H9 (cell line): ENCODE measurements at regions not wholly inside any gene's neighbourhood (a gene's known extent, or its start where the extent isn't known, plus 50 kb on each side); places are given as distances from the start of the nearest gene placed in this dataset.

Source experiments
- DNase-seq: peaks from one replicate; pipeline ENCODE4 v3.0.0-alpha.2; 2017
- H2AFZ ChIP-seq: one replicate; pipeline ENCODE4 v1.6.1; 2013; ENCODE audit warnings: mild to moderate bottlenecking, low read length, control low read depth, moderate library complexity
- H2AK5ac ChIP-seq: 2 replicates; pipeline ENCODE4 v1.6.1; 2013; ENCODE audit warnings: low read length, control low read depth, mixed read lengths; ENCODE audit not compliant: insufficient read length
- H2BK120ac ChIP-seq: one replicate; pipeline ENCODE4 v1.6.1; 2013; ENCODE audit warnings: low read depth, mild to moderate bottlenecking, low read length, control low read depth, inconsistent platforms; ENCODE audit not compliant: poor library complexity, severe bottlenecking
- H2BK12ac ChIP-seq: 2 replicates; pipeline ENCODE4 v1.6.1; 2013; ENCODE audit warnings: low read length, control low read depth, mixed read lengths, low read depth; ENCODE audit not compliant: insufficient read length
- H2BK15ac ChIP-seq: 2 replicates; pipeline ENCODE4 v1.6.1; 2013; ENCODE audit warnings: low read depth, low read length, control low read depth
- H2BK20ac ChIP-seq: one replicate; pipeline ENCODE4 v1.6.1; 2013; ENCODE audit warnings: low read depth, mild to moderate bottlenecking, low read length, control low read depth, inconsistent platforms; ENCODE audit not compliant: poor library complexity, severe bottlenecking
- H2BK5ac ChIP-seq: 2 replicates; pipeline ENCODE4 v1.6.1; 2013; ENCODE audit warnings: low read length, control low read depth, mixed read lengths; ENCODE audit not compliant: insufficient read length
- H3K14ac ChIP-seq: 2 replicates; pipeline ENCODE4 v1.6.1; 2013; ENCODE audit warnings: low read length, control low read depth; ENCODE audit not compliant: insufficient read depth
- H3K18ac ChIP-seq: 2 replicates; pipeline ENCODE4 v1.6.1; 2013; ENCODE audit warnings: low read depth, mild to moderate bottlenecking, mixed read lengths, low read length, control low read depth; ENCODE audit not compliant: insufficient read length
- H3K23ac ChIP-seq: 2 replicates; pipeline ENCODE4 v1.6.1; 2013; ENCODE audit warnings: low read length, control low read depth, mixed read lengths, low read depth; ENCODE audit not compliant: insufficient read length
- H3K23me2 ChIP-seq: 2 replicates; pipeline ENCODE4 v1.6.1; 2013; ENCODE audit warnings: low read depth, mild to moderate bottlenecking, mixed read lengths, low read length, control low read depth; ENCODE audit not compliant: insufficient read length, poor library complexity, severe bottlenecking
- H3K27ac ChIP-seq: 2 replicates; pipeline ENCODE4 v1.5.1; 2013; ENCODE audit warnings: low read length, control low read depth, mixed read lengths, low read depth; ENCODE audit not compliant: insufficient read length
- H3K27me3 ChIP-seq: 2 replicates; pipeline ENCODE4 v1.6.1; 2013; ENCODE audit warnings: low read length, control low read depth, inconsistent platforms; ENCODE audit not compliant: insufficient read depth
- H3K4ac ChIP-seq: 2 replicates; pipeline ENCODE4 v1.6.1; 2013; ENCODE audit warnings: low read depth, mild to moderate bottlenecking, control low read depth, inconsistent platforms, low read length, moderate library complexity
- H3K4me1 ChIP-seq: 2 replicates; pipeline ENCODE4 v1.6.1; 2013; ENCODE audit warnings: low read length, control low read depth, inconsistent platforms; ENCODE audit not compliant: insufficient read depth
- H3K4me2 ChIP-seq: 2 replicates; pipeline ENCODE4 v1.6.1; 2013; ENCODE audit warnings: low read length, control low read depth, mixed read lengths; ENCODE audit not compliant: insufficient read length, insufficient read depth
- H3K56ac ChIP-seq: 2 replicates; pipeline ENCODE4 v1.6.1; 2013; ENCODE audit warnings: low read depth, mild to moderate bottlenecking, mixed read lengths, low read length, control low read depth; ENCODE audit not compliant: insufficient read length
- H3K79me1 ChIP-seq: 2 replicates; pipeline ENCODE4 v1.6.1; 2013; ENCODE audit warnings: low read depth, mild to moderate bottlenecking, moderate library complexity, low read length, control low read depth, inconsistent platforms; ENCODE audit not compliant: insufficient read depth, poor library complexity, severe bottlenecking
- H3K79me2 ChIP-seq: 2 replicates; pipeline ENCODE4 v1.6.1; 2013; ENCODE audit warnings: low read length, control low read depth, inconsistent platforms; ENCODE audit not compliant: insufficient read depth
- H3K9ac ChIP-seq: 2 replicates; pipeline ENCODE4 v1.6.1; 2013; ENCODE audit warnings: low read length, control low read depth, mixed read lengths; ENCODE audit not compliant: insufficient read length; ENCODE audit errors: extremely low read depth
- H3K9me3 ChIP-seq: one replicate; pipeline ENCODE4 v1.6.1; 2013; ENCODE audit warnings: low read depth, low read length, inconsistent platforms; ENCODE audit not compliant: control insufficient read depth
- H3T11ph ChIP-seq: one replicate; pipeline ENCODE4 v1.6.1; 2013; ENCODE audit warnings: mild to moderate bottlenecking, low read length, control low read depth, inconsistent platforms
- H4K20me1 ChIP-seq: one replicate; pipeline ENCODE4 v1.6.1; 2013; ENCODE audit not compliant: control insufficient read depth, insufficient read length, insufficient read depth
- H4K5ac ChIP-seq: 2 replicates; pipeline ENCODE4 v1.6.1; 2013; ENCODE audit warnings: low read depth, mild to moderate bottlenecking, mixed read lengths, low read length, control low read depth; ENCODE audit not compliant: insufficient read length
- H4K8ac ChIP-seq: replicated peaks from 2 replicates; pipeline ENCODE4 v1.6.1; 2013; ENCODE audit warnings: low read length, control low read depth, mixed read lengths, low read depth; ENCODE audit not compliant: insufficient read length
- H4K91ac ChIP-seq: 2 replicates; pipeline ENCODE4 v1.6.1; 2013; ENCODE audit warnings: low read depth, mild to moderate bottlenecking, moderate library complexity, mixed read lengths, low read length, control low read depth; ENCODE audit not compliant: insufficient read length
- H3K27ac Mint-ChIP-seq, 3 experiments: 2 replicates in 2 of 3; 3 replicates in 1 of 3; pipeline ENCODE4 v1.8.0; 2020 to 2021; ENCODE audit warnings: mixed read lengths in 3 of 3, mild to moderate bottlenecking in 1 of 3, moderate library complexity in 1 of 3
- H3K27me3 Mint-ChIP-seq: 2 replicates; pipeline ENCODE4 v1.8.0; 2021; ENCODE audit warnings: low read depth, mild to moderate bottlenecking, moderate library complexity, mixed read lengths
- H3K36me3 Mint-ChIP-seq, 3 experiments: 2 replicates in 2 of 3; 3 replicates in 1 of 3; pipeline ENCODE4 v1.8.0; 2020 to 2021; ENCODE audit warnings: low read depth in 3 of 3, mixed read lengths in 3 of 3; ENCODE audit not compliant: insufficient read depth in 1 of 3
- H3K4me1 Mint-ChIP-seq, 2 experiments: 2 replicates each; pipeline ENCODE4 v1.8.0; 2020; ENCODE audit warnings: mixed read lengths in 2 of 2
- H3K4me3 Mint-ChIP-seq, 2 experiments: 2 replicates in 1 of 2; 3 replicates in 1 of 2; pipeline ENCODE4 v1.8.0; 2020 to 2021; ENCODE audit warnings: mild to moderate bottlenecking in 2 of 2, mixed read lengths in 2 of 2, moderate library complexity in 1 of 2
- H3K9me3 Mint-ChIP-seq, 2 experiments: 2 replicates in 1 of 2; 3 replicates in 1 of 2; pipeline ENCODE4 v1.8.0; 2020; ENCODE audit warnings: mild to moderate bottlenecking in 2 of 2, mixed read lengths in 2 of 2, moderate library complexity in 1 of 2
- WGBS: extraction: QIAGEN DNeasy Blood & Tissue Kit; methylation state at CpG from one replicate; pipeline ENCODE4 v1.1.7; 2013; ENCODE audit warnings: missing lambda C conversion rate, low lambda C conversion rate, mixed read lengths; ENCODE audit not compliant: insufficient read length; ENCODE audit errors: extremely low coverage; 5-methylcytosine and 5-hydroxymethylcytosine counted together
- TF ChIP-seq, protein P1 (sequence below): fragments of 200-600 bp; sonication (generic); conservative IDR thresholded peaks from 3 replicates; pipeline ENCODE4 v1.8.0; 2021; ENCODE audit warnings: antibody characterized with exemption, mild to moderate bottlenecking

- no peaks in the 10 kb centered on the region for H3K9me3 ChIP-seq
- H4K91ac ChIP-seq: no peak overlapping the region
- no peak overlapping the region for H4K5ac ChIP-seq
- H3K4ac ChIP-seq: no peak overlapping the region
- WGBS: no CpG with 5 or more reads among the region's 4 CpGs
- H3K9me3 Mint-ChIP-seq: peaks cover 0 to 4% of the 10 kb centered on the region in 2 experiments; a peak in 1 of 5 replicates
- no peak for DNase-seq
- H2AFZ ChIP-seq: no peak overlapping the region
- H3T11ph ChIP-seq: no peak overlapping the region
- peaks cover 0 to 4% of the 10 kb centered on the region in 2 experiments; a peak in 2 of 4 replicates for H3K4me1 Mint-ChIP-seq
- H2AK5ac ChIP-seq: no peak overlapping the region
- no peak overlapping the region for H2BK5ac ChIP-seq
- no peaks in the 10 kb centered on the region for H3K4me1 ChIP-seq
- no peak overlapping the region for H3K27ac Mint-ChIP-seq
- H3K4me3 Mint-ChIP-seq: no peak overlapping the region
- no peak overlapping the region for H2BK12ac ChIP-seq
- no peak overlapping the region for H2BK20ac ChIP-seq
- no peak overlapping the region for H3K23ac ChIP-seq
- H2BK120ac ChIP-seq: no peak overlapping the region
- no peak overlapping the region for H3K14ac ChIP-seq
- H3K27me3 Mint-ChIP-seq: no peaks in the 10 kb centered on the region; the same call in none of the 2 replicates
- no peaks in the 10 kb centered on the region for H3K23me2 ChIP-seq
- no peaks in the 10 kb centered on the region for H3K27me3 ChIP-seq
- no peak overlapping the region for H3K56ac ChIP-seq
- no peaks in the 10 kb centered on the region; a peak in 1 of 7 replicates for H3K36me3 Mint-ChIP-seq
- no peaks in the 10 kb centered on the region for H3K79me2 ChIP-seq
- no peak overlapping the region for H3K4me2 ChIP-seq
- no peaks in the 10 kb centered on the region for H3K79me1 ChIP-seq
- H3K9ac ChIP-seq: no peak overlapping the region
- TF ChIP-seq, protein P1, sequence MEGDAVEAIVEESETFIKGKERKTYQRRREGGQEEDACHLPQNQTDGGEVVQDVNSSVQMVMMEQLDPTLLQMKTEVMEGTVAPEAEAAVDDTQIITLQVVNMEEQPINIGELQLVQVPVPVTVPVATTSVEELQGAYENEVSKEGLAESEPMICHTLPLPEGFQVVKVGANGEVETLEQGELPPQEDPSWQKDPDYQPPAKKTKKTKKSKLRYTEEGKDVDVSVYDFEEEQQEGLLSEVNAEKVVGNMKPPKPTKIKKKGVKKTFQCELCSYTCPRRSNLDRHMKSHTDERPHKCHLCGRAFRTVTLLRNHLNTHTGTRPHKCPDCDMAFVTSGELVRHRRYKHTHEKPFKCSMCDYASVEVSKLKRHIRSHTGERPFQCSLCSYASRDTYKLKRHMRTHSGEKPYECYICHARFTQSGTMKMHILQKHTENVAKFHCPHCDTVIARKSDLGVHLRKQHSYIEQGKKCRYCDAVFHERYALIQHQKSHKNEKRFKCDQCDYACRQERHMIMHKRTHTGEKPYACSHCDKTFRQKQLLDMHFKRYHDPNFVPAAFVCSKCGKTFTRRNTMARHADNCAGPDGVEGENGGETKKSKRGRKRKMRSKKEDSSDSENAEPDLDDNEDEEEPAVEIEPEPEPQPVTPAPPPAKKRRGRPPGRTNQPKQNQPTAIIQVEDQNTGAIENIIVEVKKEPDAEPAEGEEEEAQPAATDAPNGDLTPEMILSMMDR: no peak
- no peak overlapping the region for H4K8ac ChIP-seq
- H4K20me1 ChIP-seq: no peaks in the 10 kb centered on the region
- no peak overlapping the region for H2BK15ac ChIP-seq
- H3K27ac ChIP-seq: no peak overlapping the region
- H3K18ac ChIP-seq: no peak overlapping the region
Observed at GRCh38 chr7:106430103-106430502, 145.3 kb upstream of the NAMPT start.
